ENCODE measurements at regions not wholly inside any gene's neighbourhood (a gene's known extent, or its start where the extent isn't known, plus 50 kb on each side); places are given as distances from the start of the nearest gene placed in this dataset.
"Not testable (repeated sequence)": the region's sequence is repeated elsewhere in the genome, so short reads cannot be mapped to it uniquely, and the experiment has no call there.

DNA sequence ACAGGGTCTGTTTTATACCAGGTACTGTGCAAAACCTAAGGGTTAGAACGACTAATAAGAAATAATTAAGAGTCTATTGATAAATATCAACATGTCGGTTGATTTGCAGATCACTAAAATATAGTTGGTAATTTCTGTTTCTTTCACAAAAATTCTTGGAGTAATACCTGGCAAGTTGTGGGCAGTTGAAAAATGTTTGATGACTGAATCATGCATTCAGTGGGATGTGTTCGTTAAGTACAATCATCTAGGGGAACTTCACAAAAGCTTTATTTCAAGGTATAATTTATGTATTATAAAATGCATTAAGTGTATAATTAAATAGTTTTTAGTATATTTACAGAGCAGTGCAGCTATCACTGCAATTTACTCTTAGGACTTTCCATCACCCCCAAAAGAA, 120.0 kb downstream of the KCNA5 start:
- no peak for DNase-seq (ENCODE audit: low read depth in 4 of 4, low spot score in 1 of 4)

DNA sequence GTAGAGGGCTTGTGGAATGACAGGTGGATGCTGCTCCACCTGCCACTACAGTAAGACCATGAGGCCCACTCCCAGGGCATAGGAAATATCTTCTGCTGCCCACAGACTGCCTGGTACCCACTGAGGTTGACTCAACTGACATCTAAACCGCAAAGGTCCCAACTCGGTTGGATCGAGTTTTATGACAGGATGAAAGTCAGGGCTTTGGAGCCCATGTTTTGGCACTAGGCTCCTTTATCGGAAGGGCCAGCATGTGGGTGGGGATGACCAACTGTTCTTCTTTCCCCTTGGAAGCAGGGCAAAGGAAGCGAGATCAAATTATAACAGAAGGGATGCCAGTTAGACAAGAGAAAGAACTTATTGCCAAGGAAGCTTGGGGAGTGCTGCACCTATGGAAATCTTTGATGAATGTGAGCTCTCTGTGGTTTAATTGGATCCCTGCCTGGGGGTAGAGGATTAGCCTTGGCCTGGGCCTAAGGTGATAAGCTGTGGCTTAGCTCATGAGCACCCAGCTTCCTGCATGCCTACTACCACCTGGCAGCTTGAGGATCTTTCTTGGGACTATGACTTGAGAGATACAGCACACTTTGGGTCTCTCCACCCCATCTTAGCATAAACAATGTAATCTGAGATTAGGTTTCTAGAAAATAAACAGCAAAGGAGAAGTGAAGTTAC, 121.8 kb downstream of the KCNA5 start:
- no peak for DNase-seq (ENCODE audit: low read depth in 4 of 4, low spot score in 1 of 4)

DNA sequence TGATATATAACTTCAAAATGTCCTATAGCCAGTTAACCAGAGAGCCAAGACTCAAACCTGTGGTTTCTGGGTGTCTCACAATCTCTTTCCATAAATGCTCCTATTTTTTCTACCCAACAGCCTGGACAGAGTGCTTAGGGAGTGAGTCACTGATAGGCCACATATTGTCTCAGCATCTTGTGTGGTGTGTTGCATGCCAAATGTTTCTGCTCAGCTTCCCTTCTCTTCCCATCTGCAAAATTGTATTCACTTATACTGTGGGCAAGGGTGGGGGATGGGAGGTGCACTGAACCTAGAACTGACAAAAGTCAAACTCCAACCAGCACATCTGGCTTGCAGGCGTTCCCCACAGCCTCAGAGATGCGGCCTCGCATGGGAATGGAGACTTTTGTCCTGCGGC, 123.3 kb downstream of the KCNA5 start:
- no peak for DNase-seq (ENCODE audit: low read depth in 4 of 4, low spot score in 1 of 4)

DNA sequence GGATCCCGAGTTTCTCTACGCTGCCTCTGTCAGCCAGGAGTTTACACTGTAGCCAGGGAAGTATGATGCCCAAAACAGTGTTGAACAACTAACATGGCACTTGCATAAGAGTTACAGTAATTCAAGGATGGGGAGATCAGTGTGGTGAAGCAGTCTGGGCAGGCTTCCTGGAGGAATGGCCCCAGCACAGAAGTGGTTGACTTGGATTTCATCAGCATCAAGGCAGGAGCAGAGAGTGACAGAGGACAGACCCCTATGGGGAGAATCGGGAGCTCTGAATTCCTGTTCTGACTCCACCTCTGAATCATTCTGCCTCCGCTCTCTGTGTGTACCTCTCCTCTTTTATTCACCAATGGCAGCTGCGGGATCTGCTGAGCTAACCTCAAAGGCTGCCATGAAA, 124.5 kb downstream of the KCNA5 start:
- DNase-seq (ENCODE audit: low read depth in 4 of 4, low spot score in 1 of 4): no peak

DNA sequence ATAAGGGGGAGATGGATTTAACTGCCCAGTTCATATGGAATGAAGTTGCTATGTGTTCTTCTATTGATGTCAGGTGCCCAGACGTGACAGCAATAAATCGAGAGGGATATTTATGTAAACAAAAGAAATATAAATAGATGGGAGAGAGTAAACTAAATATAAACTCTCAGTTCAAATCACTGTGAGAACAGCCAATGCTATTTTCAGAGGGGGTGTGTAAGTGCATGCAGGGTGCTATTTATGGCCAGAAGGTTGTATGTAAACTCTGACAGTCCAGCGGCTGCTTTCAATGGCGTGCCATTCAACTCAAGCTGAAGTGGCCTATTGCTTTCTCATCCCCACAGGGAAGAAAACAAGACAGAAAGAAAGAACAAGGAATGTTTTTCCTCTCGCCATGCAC, 127.2 kb downstream of the KCNA5 start:
- DNase-seq (ENCODE audit: low read depth in 4 of 4, low spot score in 1 of 4): no peak

DNA sequence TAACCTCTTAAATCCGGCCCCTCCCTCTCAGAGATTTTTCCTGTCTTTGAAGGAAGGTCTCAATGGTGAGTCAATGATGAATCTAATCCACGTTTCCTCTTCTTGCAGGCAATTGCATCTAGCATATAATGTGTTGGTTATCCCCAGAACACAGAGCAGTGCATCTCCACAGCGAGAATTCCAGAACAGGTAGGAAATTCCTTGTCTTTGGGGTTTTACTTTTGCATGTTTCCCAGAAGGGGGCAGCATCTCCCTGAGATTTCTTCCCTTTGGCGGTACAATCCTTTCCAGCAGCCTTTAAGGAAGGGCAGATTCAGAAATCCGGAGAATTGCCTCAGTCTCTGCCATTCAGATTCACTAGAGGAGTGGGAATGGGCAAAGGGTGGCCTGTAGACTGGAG, 128.0 kb downstream of the KCNA5 start:
- peak in 1 of 4 experiments; percentile 2 for DNase-seq (ENCODE audit: low read depth in 4 of 4, low spot score in 1 of 4)

DNA sequence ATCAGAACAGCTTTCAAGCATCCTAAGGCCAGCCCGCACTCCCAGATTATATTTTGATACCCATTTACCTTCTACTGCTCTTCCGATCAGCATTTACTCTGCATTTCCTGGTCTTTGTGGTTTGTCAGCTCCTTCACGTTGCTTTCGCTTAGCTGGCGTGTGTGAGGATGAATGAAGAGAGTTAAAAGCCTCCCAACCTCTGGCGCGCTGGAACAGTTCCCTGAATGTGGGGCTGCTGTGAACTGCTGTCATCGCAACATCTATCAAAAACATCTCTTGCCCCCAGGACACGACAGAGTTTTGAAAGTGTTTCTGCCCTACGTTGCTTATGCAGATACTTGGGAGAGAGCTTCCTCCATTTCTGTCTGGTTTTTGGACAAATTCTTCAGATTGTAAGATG, 129.2 kb downstream of the KCNA5 start:
- no peak for DNase-seq (ENCODE audit: low read depth in 4 of 4, low spot score in 1 of 4)

DNA sequence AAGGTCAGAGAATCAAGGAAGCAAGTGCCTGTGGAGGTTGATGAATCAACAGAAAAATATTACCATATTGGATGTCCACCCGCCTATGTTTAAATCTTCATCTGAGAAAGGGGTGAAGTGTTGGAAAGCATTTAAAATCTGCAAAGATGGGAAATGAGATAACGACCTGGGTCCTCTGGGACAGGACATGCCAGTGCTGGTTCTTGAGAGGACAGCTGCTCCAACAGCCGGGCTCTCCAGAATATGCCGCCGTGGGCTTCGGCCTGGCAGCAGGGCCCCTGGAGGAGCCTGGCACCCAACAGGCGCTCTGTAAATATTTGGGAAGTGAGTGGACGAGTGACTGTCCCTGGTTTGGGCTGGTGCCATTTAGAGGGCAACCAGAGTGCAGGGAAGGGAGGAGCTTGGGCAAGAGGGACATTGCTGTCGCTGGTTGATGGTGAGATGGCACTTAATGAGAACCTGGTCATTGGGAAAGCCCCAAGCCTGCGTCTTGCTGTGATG, 129.9 kb downstream of the KCNA5 start:
- no peak for DNase-seq (ENCODE audit: low read depth in 4 of 4, low spot score in 1 of 4)

DNA sequence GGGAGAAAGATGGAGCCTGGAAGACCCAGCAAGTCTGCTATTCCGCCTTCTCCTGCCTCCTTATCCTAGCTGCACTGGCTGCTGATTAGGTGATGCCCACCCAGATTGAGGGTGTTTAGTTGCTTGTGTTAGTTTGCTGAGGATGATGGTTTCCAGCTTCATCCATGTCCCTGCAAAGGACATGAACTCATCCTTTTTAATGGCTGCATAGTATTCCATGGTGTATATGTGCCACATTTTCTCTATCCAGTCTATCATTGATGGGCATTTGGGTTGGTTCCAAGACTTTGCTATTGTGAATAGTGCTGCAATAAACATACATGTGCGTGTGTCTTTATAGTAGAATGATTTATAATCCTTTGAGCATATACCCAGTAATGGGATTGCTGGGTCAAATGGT, 131.7 kb downstream of the KCNA5 start:
- not testable (repeated sequence) for DNase-seq (ENCODE audit: low read depth in 4 of 4, low spot score in 1 of 4)

DNA sequence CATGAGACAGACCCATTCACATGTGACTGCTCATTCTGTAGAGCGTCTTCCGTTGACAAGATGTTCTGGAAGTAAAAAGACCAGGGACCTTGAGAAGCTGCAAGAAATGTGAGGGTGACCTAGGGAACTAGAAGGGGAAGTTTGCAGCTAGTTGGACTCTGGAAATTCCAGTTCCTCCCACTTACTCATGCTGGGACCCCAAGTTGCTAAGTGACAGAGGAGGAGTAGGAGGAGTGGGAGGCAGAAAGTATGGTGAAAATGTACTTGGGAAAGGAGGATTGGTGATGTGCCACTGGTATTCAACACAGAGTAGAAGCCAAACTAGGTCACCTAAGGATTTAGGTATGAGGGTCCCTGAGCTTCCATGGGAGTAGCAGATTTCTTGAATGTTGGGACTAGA, 132.4 kb downstream of the KCNA5 start:
- no peak for DNase-seq (ENCODE audit: low read depth in 4 of 4, low spot score in 1 of 4)

DNA sequence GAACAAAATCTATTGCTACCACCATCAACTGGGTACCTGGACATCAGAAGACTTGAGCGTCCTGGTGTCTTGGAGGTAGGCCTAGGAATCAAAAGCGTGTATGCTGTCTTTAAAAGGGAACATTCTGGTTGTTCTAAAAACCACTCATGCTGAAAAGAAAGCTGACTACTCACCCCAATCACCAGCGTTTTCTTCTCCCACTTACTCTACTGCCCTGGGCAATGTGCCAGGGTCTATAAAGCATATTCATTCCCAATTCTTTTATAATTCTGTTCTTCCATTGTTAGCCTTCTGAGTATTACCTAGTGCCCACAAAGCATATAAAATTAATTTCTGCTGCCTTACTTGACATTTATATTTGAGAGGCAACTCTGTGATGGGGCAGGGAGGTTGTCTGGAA, 133.4 kb downstream of the KCNA5 start:
- DNase-seq (ENCODE audit: low read depth in 4 of 4, low spot score in 1 of 4): no peak

DNA sequence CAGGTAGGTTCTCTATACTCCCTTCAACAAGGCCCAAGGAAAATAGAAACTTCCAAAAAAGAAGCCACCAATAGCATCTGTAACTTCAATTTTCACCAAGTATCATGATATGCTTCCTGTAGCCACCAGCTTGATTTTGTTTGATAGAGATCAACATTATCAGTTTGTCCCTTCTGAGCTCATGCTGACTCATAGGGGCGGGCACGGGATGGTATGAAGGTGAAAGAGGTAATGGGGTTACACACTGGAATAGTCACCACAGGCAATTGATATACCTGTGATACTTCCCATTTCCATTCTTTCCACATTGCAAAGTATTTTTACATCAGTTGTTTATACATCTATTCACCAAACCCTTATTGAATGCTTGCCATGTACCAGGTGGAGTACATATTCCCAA, 134.1 kb downstream of the KCNA5 start:
- DNase-seq (ENCODE audit: low read depth in 4 of 4, low spot score in 1 of 4): no peak

DNA sequence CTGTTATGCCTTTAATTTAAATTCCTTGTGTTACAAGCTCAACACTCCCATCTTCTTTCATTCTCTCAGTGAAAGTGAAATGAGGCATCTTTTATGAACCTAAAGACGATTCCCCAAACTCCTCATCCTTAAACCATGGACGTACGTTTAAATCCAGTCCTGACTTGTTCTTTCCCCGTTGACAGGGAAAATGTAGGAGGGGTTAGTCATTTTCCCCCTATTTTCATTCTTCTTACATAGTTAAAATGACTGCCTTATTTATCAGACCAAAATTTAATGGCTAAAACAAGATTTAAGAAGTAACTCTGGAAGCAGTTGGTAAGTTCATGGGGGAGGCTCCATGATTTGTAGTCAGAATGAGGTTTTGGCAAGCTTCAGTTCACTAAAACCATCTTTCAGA, 134.9 kb downstream of the KCNA5 start:
- DNase-seq (ENCODE audit: low read depth in 4 of 4, low spot score in 1 of 4): no peak

DNA sequence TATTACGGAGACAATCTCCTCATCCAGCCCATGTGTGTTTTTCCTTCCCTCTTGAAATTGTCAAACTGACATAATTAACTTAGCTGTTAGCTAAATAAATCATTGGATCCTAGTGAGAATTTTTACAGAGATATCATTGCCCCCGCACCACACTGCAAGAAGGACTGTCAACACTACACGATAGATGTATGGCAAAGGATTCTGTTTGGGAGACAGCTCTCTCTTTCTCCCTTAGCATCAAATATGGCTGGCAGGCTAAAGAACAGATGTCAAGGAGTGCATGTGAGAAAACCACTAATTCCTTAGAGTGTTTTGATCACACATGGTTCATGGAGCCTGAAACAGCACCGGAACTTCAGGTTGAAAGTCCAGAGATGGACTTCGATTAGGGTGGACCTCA, 136.8 kb downstream of the KCNA5 start:
- no peak for DNase-seq (ENCODE audit: low read depth in 4 of 4, low spot score in 1 of 4)

DNA sequence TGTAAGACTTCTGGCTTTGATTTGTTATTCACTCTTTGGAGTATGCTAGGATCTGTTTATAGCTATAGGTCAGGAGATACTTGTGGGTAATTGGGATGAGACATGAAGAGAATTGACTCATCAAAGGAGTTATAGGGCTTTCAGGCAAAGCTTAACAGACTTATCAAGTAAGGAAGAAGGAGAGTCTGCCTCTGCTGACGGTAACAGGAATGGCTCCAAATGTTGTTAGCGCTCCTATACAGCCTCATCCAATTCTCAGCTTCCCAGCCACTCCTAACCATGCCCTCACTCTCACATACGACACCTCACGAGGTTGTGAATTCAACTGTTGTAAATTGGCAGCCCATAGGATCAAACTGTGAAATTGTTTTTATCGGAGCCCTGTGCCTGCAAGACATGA, 140.5 kb downstream of the KCNA5 start:
- DNase-seq (ENCODE audit: low read depth in 4 of 4, low spot score in 1 of 4): no peak

DNA sequence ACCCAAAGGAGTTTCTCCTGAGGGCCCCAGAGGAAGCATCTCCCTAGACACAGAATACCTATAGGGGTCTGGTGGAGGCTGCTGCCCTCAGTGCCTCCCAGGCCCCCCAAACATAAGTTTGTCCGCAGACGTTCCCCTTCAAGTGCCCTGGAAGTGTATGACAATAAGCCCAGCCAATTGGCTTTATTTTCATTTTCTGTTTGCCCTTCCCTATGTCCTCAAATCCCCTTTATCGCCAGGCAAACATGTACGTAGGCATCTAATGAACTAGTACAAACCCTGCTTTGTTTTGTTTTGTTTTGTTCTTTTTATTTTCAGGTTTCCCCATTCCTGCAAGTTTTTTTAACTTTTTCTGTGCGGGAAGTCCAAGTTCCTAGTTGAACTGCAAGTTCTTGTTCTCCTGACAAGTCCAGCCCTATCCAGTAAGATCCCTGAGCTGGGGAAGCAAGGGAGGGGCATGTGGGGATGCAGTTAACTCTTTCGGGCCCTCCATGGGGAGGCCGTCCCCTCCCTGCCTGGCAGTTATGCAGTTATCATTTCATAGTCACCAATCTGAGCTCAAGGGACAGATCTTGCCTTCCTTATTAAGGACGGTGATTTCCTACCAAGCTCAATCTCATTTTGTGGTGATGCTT, 141.9 kb downstream of the KCNA5 start:
- no peak for DNase-seq (ENCODE audit: low read depth in 4 of 4, low spot score in 1 of 4)

DNA sequence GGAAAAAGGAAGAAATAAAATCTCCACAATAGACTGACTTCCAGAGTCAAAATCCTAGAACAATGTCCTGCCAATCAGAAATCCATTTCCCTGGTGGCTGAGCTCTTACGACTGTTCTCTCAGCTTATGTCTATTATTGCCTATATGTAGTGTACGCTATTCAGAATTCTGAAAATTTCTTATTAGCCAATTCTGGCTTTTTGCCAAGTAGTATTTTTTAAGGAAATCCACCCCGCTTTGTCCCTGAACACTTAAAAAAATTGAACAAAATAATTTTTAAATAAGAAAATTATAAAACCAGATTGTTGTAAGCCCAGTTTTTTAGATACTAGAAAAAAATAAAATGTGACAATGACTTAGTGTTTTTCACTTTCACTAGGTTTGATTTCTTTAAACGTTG, 143.0 kb downstream of the KCNA5 start:
- no peak for DNase-seq (ENCODE audit: low read depth in 4 of 4, low spot score in 1 of 4)

DNA sequence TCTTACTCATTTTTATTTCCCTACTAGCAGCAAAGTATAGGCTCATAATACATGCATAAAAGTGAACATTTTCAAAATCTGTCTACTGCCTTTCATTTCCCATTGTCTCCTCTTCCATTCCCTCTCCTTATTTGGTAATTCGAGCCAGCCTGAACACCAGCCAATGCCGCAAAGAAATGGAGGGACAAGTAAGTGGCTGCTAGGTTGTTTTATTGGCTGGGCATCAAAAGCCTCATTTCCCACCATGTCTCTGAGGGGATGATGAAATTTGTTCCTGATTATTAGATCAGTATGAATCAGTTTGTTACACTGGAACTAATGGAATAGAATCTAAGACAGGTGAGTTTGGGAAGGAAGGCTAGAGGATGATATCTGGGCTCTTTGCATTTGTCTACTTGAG, 143.5 kb downstream of the KCNA5 start:
- no peak for DNase-seq (ENCODE audit: low read depth in 4 of 4, low spot score in 1 of 4)

DNA sequence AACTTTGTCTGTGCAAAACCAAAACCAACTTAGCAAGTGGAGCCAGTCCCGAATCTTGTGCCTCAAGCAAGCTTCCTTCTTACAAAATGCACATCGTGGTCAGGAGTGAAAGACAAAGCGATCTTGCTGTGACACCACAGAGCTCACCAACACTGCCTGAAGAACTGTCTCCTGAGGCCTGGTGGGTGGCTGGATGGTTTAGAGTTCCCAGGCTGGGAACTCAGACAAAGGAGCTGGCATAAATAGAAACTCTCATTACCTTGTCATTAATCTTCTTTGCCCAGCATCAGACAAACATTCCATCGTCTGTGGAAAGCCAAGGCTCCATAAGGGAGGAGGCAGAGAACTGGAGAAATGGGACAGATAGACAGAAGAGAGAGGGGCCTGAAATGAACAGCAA, 144.8 kb downstream of the KCNA5 start:
- no peak for DNase-seq (ENCODE audit: low read depth in 4 of 4, low spot score in 1 of 4)

DNA sequence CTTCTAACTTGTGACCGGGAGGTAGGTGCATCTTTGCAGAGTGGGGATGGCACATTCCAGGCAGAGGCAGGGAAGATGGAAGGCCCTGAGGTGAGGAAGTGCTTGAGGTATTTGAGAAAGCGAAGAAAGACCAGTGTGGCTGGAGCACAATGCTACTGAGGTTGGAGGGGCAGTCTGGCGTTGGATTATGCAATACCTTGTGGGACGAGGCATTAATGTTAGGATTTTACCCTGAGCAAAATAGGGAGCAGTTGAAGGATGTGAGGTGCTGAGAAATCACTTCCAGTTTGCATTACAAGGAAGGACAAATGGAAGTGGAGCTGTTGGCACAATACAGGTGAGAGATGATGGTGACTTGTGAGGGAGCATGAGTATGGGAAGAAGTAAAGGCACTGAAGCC, 145.5 kb downstream of the KCNA5 start:
- DNase-seq (ENCODE audit: low read depth in 4 of 4, low spot score in 1 of 4): no peak

DNA sequence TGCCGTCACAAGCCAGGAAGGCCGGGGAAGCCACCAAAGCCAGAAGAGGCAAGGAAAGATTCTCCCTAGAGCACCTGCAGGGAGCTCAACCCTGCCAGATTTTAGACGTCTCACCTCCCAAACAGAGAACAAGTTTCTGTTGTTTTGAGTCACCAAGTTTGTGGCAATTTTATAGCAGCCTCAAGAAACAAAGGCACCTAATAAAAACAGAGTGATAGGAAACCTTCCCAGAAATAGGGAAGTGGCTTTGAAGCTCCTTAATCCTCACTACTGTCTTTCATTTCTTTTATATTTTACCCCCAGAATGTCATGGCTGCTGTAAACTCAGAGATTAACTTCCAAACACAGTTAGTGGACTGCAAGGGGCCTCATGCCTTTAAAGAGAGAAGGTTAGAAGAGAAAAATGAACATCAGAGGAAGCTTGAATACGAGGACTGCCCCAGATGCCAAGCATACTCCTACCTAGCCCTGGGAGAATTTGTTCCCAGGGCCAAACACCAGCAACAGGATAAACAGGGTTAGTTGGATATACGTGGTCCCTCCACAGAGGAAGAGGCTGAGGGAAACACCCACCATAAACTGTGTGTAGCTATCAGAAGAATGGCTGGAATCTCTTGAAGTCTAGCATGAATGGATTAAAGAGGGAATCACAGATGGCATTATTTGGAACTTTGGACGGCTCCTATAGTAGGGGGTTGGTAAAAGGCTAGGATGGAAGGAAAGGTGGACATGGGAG, 148.3 kb downstream of the KCNA5 start:
- no peak for DNase-seq (ENCODE audit: low read depth in 4 of 4, low spot score in 1 of 4)

DNA sequence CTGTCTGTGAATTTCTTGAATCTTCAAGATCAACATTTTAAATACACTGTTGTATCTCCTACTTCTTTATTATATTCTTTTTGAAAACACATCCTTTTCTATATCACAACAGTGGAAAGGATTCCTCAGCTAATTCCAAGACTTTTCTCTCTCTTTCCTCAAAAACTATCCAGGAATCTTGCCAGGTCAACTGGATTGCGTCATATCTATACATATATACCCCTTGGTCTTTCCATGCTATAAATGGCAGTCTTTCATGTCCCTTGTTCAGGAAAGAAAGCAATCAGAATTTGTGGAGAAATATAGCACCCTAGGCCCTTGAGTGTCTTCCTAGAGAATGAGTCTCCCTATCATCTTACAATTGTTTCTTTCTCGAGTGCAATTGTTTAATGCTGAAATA, 149.0 kb downstream of the KCNA5 start:
- DNase-seq (ENCODE audit: low read depth in 4 of 4, low spot score in 1 of 4): no peak

All from stimulated activated CD4-positive, alpha-beta T cell treated with anti-CD3 and anti-CD28 coated beads, Interleukin-1b, Interleukin-23, amount 100 ng/mL, for 24 hours (primary cell).